ENCODE measurements at regions not wholly inside any gene's neighbourhood (a gene's known extent, or its start where the extent isn't known, plus 50 kb on each side); places are given as distances from the start of the nearest gene placed in this dataset.
"Not testable (repeated sequence)": the region's sequence is repeated elsewhere in the genome, so short reads cannot be mapped to it uniquely, and the experiment has no call there.

DNA sequence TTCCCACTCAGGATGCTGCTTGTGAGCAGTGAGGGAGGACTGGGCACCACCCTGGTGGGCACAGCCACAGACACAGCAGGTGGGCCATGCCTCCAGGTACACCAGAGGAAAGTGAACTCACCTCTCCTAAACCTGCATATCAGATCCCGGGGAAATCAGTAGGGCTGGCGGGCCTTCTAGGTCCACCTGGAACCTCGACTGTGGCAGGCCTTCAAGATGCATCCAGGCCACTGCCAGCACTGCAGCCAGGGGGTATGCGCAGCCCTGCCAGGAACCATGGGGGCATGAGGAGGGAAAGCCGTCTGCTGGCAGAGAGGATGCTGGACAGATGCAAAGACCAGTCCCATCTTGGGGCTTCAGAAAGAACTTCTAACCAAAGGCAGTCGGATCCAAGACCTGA lies 270.6 kb upstream of the IRX4 start:
- Mint-ChIP-seq H3K27ac (no peak overlapping the region), H3K36me3 (ENCODE audit: low read depth) (peaks cover 2% of the 10 kb centered on the region), H3K4me1 (no peaks in the 10 kb centered on the region), H3K27me3 (peaks cover 20% of the 10 kb centered on the region), H3K4me3 (no peak overlapping the region)
- DNase-seq: no peak
- ATAC-seq: no peak
- H3K9me3 ChIP-seq (ENCODE audit: control insufficient read depth, low read length, poor library complexity, severe bottlenecking): no peaks in the 10 kb centered on the region

- H3K4me3 Mint-ChIP-seq; H3K27ac Mint-ChIP-seq; H3K4me1 Mint-ChIP-seq; DNase-seq; H3K36me3 Mint-ChIP-seq (ENCODE audit: low read depth); ATAC-seq; H3K9me3 ChIP-seq (ENCODE audit: control insufficient read depth, low read length, poor library complexity, severe bottlenecking): not testable (repeated sequence)
- peaks cover 28% of the 10 kb centered on the region for H3K27me3 Mint-ChIP-seq
These were observed 268.7 kb upstream of the IRX4 start for GRCh38 chr5:2151301-2151888.

DNA sequence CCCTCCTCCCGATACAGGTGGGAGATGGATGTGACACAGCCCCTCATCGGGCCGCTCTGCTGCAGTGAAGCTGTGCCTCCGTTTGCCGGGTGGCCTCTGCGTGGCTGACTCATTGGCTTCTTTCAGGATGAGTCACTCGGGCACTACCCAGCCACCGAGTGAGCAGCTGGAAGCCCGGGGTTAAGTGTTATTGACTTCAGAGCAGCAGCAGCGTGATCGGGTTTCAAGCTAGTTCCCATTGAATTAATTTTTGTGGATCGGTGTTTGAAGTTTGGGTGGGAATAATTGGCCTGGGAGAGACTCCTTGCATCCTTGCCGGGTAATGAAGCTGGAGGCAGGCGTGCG lies 266.4 kb upstream of the IRX4 start:
- Mint-ChIP-seq H3K27me3 (peaks cover 28% of the 10 kb centered on the region), H3K27ac (no peak overlapping the region), H3K4me3 (no peak overlapping the region), H3K4me1 (no peaks in the 10 kb centered on the region), H3K36me3 (ENCODE audit: low read depth) (peaks cover 2% of the 10 kb centered on the region)
- no peak for ATAC-seq
- DNase-seq: no peak
- H3K9me3 ChIP-seq (ENCODE audit: control insufficient read depth, low read length, poor library complexity, severe bottlenecking): no peaks in the 10 kb centered on the region

DNA sequence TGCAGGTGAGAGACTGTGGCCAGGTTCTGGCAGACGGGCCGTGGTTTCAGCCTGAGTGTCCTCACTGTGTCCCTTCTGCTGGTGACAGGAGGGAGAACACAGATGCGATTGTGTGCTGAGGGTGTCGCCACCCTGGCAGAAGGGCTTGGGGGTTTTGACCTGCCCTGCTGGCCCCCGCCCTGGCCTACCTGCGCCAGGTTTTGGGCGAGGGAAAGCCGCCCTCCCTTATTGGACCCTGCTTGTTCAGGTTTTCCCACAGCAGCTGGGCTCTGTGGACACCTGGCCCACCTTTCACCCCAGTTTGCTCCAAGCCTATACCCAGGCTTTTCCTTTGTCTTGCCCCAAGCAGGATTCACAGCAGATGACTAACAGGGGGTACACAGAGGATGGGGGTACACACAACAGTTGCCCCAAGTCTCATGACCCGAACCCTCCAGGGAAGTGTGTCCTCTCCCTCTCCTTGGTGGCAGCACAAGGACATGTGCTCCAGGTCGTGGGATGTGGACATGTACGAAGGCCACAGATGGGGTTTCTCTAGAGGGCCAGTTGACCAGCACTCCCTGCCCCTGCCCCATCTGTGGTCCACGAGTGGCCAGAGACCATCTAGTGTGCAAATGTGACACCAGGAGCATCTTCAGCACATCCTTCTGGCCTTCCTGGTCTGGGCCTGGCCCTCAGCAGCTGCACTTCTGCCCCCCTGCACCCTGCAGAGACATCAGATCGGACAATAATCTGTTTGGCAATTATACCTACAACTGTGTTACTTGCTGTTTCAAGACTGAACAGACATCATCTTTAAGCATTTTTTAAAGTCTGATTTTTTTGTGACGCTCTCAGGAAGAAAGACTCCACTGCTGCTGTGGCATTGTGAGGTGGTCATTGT lies 265.8 kb upstream of the IRX4 start:
- H3K27ac Mint-ChIP-seq: no peak overlapping the region

DNA sequence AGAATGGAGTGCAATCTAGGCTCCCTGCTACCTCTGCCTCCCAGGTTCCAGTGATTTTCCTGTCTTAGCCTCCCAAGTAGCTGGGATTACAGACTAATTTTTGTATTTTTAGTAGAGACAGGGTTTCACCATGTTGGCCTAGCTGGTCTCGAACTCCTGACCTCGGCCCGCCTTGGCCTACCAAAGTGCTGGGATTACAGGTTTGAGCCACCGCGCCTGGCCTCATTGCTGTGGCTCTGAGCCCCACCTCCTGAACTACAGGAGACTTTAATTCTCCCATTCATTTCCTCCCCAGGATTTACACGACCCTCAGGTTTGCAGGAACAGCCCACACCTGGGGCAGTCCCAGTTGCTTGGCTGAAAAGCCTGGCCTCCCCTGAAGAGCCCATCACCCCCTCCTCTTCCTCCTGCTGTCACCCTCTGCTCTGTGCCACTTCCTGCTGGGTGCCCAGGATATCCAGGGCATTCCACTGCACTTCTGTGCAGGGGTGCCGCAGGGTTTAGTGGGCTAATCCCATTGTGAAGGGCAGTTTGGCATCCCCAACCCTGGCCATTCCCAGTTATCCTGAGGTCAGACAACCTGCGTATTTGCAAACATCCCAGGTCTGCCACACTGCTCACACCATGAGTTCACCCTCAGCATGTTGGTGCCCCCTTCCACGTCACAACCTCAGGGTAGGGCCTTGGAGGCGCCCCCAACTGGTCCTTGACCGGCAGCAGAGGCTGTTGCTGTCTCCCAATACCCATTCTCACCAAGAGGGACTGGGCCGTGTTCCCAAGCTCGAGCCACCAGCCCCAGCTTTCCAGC lies 265.0 kb upstream of the IRX4 start:
- no peak overlapping the region for H3K27ac Mint-ChIP-seq
- no peak overlapping the region for H3K4me3 Mint-ChIP-seq
- peaks cover 2% of the 10 kb centered on the region for H3K36me3 Mint-ChIP-seq (ENCODE audit: low read depth)
- no peaks in the 10 kb centered on the region for H3K9me3 ChIP-seq (ENCODE audit: control insufficient read depth, low read length, poor library complexity, severe bottlenecking)
- no peaks in the 10 kb centered on the region for H3K4me1 Mint-ChIP-seq
- peaks cover 32% of the 10 kb centered on the region for H3K27me3 Mint-ChIP-seq
- ATAC-seq: no peak
- DNase-seq: no peak

More for the DNA sequence above, 265.8 kb upstream of the IRX4 start:
- Mint-ChIP-seq H3K4me1 (no peaks in the 10 kb centered on the region), H3K4me3 (no peak overlapping the region), H3K36me3 (ENCODE audit: low read depth) (peaks cover 2% of the 10 kb centered on the region), H3K27me3 (peaks cover 28% of the 10 kb centered on the region)
- H3K9me3 ChIP-seq (ENCODE audit: control insufficient read depth, low read length, poor library complexity, severe bottlenecking): no peaks in the 10 kb centered on the region
- ATAC-seq (no peak), DNase-seq (no peak)

DNA sequence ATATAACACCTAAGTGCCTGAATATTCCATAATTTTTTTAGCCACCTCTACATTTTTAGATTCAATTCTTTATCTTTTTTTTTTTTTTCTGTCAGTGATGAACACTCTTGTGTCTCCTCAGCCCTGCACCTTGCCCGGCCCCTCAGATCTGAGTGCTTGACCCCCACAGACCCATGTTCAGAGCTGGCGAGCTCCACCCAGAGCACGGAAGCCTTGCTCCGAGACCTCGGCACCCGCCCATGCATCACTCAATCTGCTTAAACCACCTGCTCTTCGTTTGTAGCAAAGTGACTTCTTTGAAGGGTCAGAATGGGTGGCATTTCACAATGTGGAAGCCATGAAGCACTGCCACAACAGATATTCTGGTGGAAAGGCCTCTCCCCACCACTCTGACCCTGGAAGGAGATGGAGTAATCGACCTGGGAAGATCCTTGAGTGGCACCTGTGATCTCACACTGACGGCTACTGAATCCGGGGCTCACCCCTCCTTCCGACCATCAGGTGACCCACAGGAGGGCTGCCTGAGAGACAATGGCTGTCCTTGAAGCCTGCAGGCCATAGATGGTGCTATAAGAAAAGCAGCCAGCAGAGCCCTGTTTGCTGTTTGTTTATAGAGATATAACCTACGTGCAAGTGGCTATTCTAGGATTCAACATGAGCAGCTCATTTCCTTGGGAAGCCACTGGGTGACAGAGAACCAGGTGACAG lies 261.1 kb upstream of the IRX4 start:
- H3K9me3 ChIP-seq (ENCODE audit: control insufficient read depth, low read length, poor library complexity, severe bottlenecking): no peaks in the 10 kb centered on the region
- no peak for ATAC-seq
- H3K27ac Mint-ChIP-seq: no peak overlapping the region
- H3K36me3 Mint-ChIP-seq (ENCODE audit: low read depth): no peaks in the 10 kb centered on the region
- H3K27me3 Mint-ChIP-seq: peaks cover 39% of the 10 kb centered on the region
- no peaks in the 10 kb centered on the region for H3K4me1 Mint-ChIP-seq
- DNase-seq: no peak
- no peak overlapping the region for H3K4me3 Mint-ChIP-seq

DNA sequence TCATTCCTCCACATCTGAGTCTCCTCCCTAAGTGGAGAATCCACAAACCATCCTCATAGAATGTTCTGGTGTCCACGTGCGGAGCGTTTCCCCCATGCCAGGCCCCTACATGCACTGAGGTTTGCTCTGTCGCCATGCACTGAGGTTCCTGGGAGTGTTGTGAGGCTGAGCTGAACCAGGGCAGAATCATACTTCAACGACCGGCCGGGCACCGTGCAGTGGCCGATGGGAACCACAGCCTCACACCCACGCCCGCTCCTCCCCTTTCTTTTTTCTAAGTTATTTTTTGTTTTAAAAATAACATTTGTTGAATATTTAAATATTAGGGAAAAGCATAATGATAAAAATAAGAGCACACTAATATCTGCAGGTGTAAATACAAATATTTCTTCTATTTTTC lies 260.4 kb upstream of the IRX4 start:
- no peaks in the 10 kb centered on the region for H3K36me3 Mint-ChIP-seq (ENCODE audit: low read depth)
- H3K9me3 ChIP-seq (ENCODE audit: control insufficient read depth, low read length, poor library complexity, severe bottlenecking): no peaks in the 10 kb centered on the region
- no peak overlapping the region for H3K27ac Mint-ChIP-seq
- DNase-seq (no peak), ATAC-seq (no peak)
- H3K4me1 Mint-ChIP-seq: no peaks in the 10 kb centered on the region
- peaks cover 39% of the 10 kb centered on the region for H3K27me3 Mint-ChIP-seq
- H3K4me3 Mint-ChIP-seq: no peak overlapping the region

- Mint-ChIP-seq H3K4me1 (peaks cover under 1% of the 10 kb centered on the region), H3K27me3 (peaks cover 38% of the 10 kb centered on the region), H3K27ac (no peak overlapping the region), H3K4me3 (no peak overlapping the region), H3K36me3 (ENCODE audit: low read depth) (no peaks in the 10 kb centered on the region)
- no peaks in the 10 kb centered on the region for H3K9me3 ChIP-seq (ENCODE audit: control insufficient read depth, low read length, poor library complexity, severe bottlenecking)
- DNase-seq: no peak
- ATAC-seq: no peak
These were observed 259.8 kb upstream of the IRX4 start for GRCh38 chr5:2142456-2142954.

DNA sequence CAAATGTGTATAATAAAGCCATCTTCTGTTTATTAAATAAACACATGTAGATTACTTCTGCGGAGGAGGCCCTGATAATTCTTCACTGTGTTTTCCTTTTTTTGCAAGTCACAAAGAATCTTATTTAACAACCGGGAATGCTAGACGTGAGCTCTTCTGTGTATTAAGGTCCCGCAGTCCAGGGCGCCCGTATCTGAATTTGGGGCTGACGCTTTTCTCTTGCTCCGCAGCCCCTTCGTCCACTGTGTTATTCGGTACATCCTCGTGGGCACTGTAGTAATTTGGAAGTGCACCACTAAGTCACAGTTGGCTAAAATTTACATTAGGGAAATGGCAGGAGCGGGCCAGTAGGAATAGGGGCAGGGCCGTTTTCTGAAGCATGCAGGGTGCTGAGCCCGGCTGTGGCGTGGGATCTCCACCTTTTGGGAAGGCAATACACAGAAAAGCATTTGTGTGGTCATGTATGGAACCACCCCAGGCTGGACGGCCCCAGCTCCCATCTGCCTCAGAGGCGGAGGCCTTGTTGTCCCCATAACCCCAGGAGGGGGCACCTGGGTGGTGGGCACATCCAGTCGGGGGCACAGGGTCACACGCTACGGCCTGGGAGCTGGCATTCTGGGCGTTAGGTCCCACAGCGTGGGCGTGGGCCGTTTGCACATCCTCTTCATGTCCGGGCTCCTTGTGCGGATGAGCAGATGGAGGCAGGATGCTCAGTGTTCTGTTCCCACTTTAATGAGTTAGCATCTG lies 258.7 kb upstream of the IRX4 start:
- peaks cover 2% of the 10 kb centered on the region for H3K36me3 Mint-ChIP-seq (ENCODE audit: low read depth)
- no peak overlapping the region for H3K4me3 Mint-ChIP-seq
- ATAC-seq (no peak), DNase-seq (no peak)
- no peak overlapping the region for H3K27ac Mint-ChIP-seq
- H3K27me3 Mint-ChIP-seq: peaks cover 48% of the 10 kb centered on the region
- H3K4me1 Mint-ChIP-seq: peaks cover 2% of the 10 kb centered on the region
- no peaks in the 10 kb centered on the region for H3K9me3 ChIP-seq (ENCODE audit: control insufficient read depth, low read length, poor library complexity, severe bottlenecking)

GRCh38 chr5:2140501-2141175 lies 257.9 kb upstream of the IRX4 start:
- DNase-seq: no peak
- Mint-ChIP-seq H3K4me1 (peaks cover 2% of the 10 kb centered on the region), H3K27ac (no peak overlapping the region), H3K27me3 (peaks cover 54% of the 10 kb centered on the region), H3K4me3 (no peak overlapping the region), H3K36me3 (ENCODE audit: low read depth) (peaks cover 2% of the 10 kb centered on the region)
- no peak for ATAC-seq
- no peaks in the 10 kb centered on the region for H3K9me3 ChIP-seq (ENCODE audit: control insufficient read depth, low read length, poor library complexity, severe bottlenecking)

DNA sequence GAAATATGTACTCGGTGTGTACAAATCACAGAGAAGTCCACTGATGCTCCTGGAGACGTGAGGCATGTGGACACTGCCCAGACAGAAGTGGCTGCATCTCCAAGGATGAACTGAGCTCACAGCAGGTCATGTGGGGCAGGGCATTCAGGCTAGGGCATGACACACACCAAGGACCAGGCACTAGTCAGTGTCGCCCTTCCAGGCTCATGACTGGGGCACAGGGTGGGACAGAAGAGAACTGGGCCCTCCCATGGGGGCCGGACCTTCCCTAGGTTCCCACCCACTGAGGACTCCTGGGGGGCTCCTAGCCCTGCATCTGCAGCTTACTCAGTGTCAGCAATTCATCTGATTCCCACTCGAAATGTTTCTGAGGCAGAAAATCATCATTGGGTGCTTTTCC lies 256.8 kb upstream of the IRX4 start:
- Mint-ChIP-seq H3K36me3 (ENCODE audit: low read depth) (peaks cover 2% of the 10 kb centered on the region), H3K27me3 (peaks cover 54% of the 10 kb centered on the region), H3K4me1 (peaks cover 2% of the 10 kb centered on the region), H3K4me3 (no peak overlapping the region), H3K27ac (no peak overlapping the region)
- DNase-seq: no peak
- ATAC-seq: no peak
- no peaks in the 10 kb centered on the region for H3K9me3 ChIP-seq (ENCODE audit: control insufficient read depth, low read length, poor library complexity, severe bottlenecking)

DNA sequence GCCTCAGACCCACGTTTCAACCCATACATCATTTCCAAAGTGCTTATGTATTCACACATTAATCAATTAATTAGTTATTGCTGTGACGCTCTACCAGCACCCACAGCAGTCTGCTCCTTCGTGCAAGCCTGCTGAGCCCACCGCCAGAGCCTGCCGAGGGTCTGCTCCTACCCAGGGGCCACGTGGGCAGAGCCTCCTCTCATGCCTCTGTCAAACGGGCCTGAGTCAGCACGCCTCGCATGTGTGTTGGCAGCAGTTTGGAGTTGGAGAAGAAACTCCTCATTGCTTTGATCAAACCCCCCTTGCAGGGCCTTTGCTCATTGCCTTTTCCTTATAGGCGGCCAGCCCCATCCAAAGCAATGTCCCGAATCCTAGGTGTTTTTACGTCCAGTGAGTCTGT lies 256.2 kb upstream of the IRX4 start:
- Mint-ChIP-seq H3K27ac (no peak overlapping the region), H3K27me3 (peaks cover 54% of the 10 kb centered on the region), H3K4me3 (no peak overlapping the region), H3K36me3 (ENCODE audit: low read depth) (peaks cover 2% of the 10 kb centered on the region), H3K4me1 (peaks cover 2% of the 10 kb centered on the region)
- H3K9me3 ChIP-seq (ENCODE audit: control insufficient read depth, low read length, poor library complexity, severe bottlenecking): no peaks in the 10 kb centered on the region
- DNase-seq (no peak), ATAC-seq (no peak)

Data from T-helper 17 cell (primary cell).